GM18505 (cell line): ENCODE measurements at regions not wholly inside any gene's neighbourhood (a gene's known extent, or its start where the extent isn't known, plus 50 kb on each side); places are given as distances from the start of the nearest gene placed in this dataset.

ENCODE experiments used
- ATAC-seq: cut with Tn5 transposase; IDR thresholded peaks from one replicate; pipeline ENCODE4 v1.9.1; 2021; ENCODE audit not compliant: unreplicated experiment
- POLR2A ChIP-seq: IDR thresholded peaks from 4 replicates; pipeline ENCODE4 v1.6.1; 2011; ENCODE audit warnings: borderline replicate concordance; ENCODE audit not compliant: insufficient read depth, insufficient read length; ENCODE audit errors: extremely low read depth

- no peak for ATAC-seq
- no peak for TF ChIP-seq POLR2A
Observed at GRCh38 chr4:14529653-14530052, 472.6 kb upstream of the CPEB2 start.

GRCh38 chr4:14532436-14532835, 469.8 kb upstream of the CPEB2 start:
- TF ChIP-seq POLR2A = no peak
- ATAC-seq = no peak

GRCh38 chr4:14539246-14539645, 463.0 kb upstream of the CPEB2 start:
- no peak for TF ChIP-seq POLR2A

GRCh38 chr4:14545163-14545562, 457.1 kb upstream of the CPEB2 start:
- no peak for TF ChIP-seq POLR2A
- no peak for ATAC-seq

More at GRCh38 chr4:14539246-14539645, 463.0 kb upstream of the CPEB2 start:
- no peak for ATAC-seq

GRCh38 chr4:14545807-14546206, 456.5 kb upstream of the CPEB2 start:
- no peak for TF ChIP-seq POLR2A
- ATAC-seq = no peak

- no peak for ATAC-seq
- no peak for TF ChIP-seq POLR2A
Observed at GRCh38 chr4:14552119-14552518, 450.2 kb upstream of the CPEB2 start.

- ATAC-seq = no peak
- TF ChIP-seq POLR2A = no peak
Observed at GRCh38 chr4:14559646-14560045, 442.6 kb upstream of the CPEB2 start.

- ATAC-seq = no peak
- no peak for TF ChIP-seq POLR2A
Observed at GRCh38 chr4:14560577-14560976, 441.7 kb upstream of the CPEB2 start.

GRCh38 chr4:14562901-14563300, 439.4 kb upstream of the CPEB2 start:
- no peak for TF ChIP-seq POLR2A
- ATAC-seq = no peak

- ATAC-seq = no peak
Observed at GRCh38 chr4:14564281-14564680, 438.0 kb upstream of the CPEB2 start.

GRCh38 chr4:14566518-14566917, 435.8 kb upstream of the CPEB2 start:
- no peak for TF ChIP-seq POLR2A
- no peak for ATAC-seq

More at GRCh38 chr4:14564281-14564680, 438.0 kb upstream of the CPEB2 start:
- TF ChIP-seq POLR2A = no peak

- TF ChIP-seq POLR2A = no peak
- ATAC-seq = no peak
Observed at GRCh38 chr4:14568351-14568750, 433.9 kb upstream of the CPEB2 start.

GRCh38 chr4:14575289-14575688, 427.0 kb upstream of the CPEB2 start:
- TF ChIP-seq POLR2A = no peak
- no peak for ATAC-seq

- no peak for TF ChIP-seq POLR2A
- no peak for ATAC-seq
Observed at GRCh38 chr4:14575919-14576318, 426.4 kb upstream of the CPEB2 start.

GRCh38 chr4:14580061-14580460, 422.2 kb upstream of the CPEB2 start:
- ATAC-seq = no peak
- no peak for TF ChIP-seq POLR2A
